GM10266 (cell line): ENCODE measurements at regions not wholly inside any gene's neighbourhood (a gene's known extent, or its start where the extent isn't known, plus 50 kb on each side); places are given as distances from the start of the nearest gene placed in this dataset.

Experiments used
- DNase-seq: peaks from one replicate; pipeline ENCODE4 v3.0.0; 2012; ENCODE audit errors: extremely low spot score
- TF ChIP-seq, protein P1 (sequence below): IDR thresholded peaks from 2 replicates; pipeline ENCODE4 v1.5.1; 2012; ENCODE audit warnings: mild to moderate bottlenecking, low read depth; ENCODE audit not compliant: control insufficient read depth, insufficient read depth; ENCODE audit errors: missing control alignments

DNA sequence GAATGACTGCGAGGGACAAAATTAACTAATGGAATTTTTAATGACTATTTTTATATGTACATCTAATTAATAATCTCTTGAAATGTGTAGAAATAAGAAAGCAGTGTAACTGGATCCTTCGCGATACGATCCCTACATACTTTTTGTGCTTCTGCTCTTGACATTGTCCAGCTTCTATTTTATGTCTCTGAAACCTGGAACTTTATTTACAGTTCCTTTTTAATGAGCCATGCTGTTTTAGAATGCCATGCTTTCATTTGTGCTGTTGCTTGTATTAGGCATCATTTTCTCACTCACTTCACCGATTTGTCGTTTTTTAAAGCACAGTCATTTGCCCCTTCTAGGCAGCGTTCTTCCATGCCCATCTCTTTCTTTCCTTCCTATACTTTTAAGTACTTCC, 301.3 kb downstream of the EDEM1 start:
- TF ChIP-seq, protein P1, sequence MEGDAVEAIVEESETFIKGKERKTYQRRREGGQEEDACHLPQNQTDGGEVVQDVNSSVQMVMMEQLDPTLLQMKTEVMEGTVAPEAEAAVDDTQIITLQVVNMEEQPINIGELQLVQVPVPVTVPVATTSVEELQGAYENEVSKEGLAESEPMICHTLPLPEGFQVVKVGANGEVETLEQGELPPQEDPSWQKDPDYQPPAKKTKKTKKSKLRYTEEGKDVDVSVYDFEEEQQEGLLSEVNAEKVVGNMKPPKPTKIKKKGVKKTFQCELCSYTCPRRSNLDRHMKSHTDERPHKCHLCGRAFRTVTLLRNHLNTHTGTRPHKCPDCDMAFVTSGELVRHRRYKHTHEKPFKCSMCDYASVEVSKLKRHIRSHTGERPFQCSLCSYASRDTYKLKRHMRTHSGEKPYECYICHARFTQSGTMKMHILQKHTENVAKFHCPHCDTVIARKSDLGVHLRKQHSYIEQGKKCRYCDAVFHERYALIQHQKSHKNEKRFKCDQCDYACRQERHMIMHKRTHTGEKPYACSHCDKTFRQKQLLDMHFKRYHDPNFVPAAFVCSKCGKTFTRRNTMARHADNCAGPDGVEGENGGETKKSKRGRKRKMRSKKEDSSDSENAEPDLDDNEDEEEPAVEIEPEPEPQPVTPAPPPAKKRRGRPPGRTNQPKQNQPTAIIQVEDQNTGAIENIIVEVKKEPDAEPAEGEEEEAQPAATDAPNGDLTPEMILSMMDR: no peak
- DNase-seq: no peak

DNA sequence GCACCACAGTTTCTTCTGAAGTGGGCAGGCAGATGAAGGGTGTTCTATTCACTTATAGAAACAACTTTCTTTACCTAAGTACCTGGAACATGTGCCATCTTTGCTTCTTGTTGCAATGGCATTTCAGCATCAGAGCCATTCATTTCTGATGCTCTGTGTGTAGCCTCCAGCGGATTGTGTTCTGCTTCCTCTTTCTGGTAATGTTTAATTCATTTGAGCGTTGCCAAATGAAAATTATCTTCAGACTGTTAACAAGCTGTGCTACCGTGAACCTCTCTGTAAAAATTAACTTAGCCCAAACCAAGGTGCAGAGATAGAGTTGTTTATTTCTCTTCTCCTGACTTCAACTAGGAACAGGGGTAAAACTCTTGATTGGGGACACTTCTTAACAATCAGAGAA, 302.0 kb downstream of the EDEM1 start:
- DNase-seq: no peak
- TF ChIP-seq, protein P1: no peak

GRCh38 chr3:5494905-5495519, 307.5 kb downstream of the EDEM1 start:
- TF ChIP-seq, protein P1: no peak
- no peak for DNase-seq

DNA sequence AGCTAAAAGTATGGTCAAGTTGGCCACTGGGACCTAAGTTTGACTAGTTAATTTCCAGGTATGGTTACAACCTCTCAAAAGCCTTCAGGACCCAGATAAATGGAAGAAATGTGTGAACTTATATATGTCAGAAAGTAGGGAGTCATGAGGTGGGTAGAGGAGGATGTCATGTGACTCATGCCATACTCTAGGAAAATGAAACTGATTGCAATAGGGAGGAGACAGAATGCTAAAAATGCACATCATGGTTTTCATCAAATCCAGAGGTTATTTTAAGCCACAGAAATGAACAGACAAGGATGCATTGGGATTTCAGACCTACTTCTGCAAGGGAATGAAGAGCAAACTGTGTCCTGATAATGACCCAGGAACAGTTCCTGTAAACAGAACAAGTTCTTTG, 310.0 kb downstream of the EDEM1 start:
- TF ChIP-seq, protein P1: no peak
- DNase-seq: no peak

DNA sequence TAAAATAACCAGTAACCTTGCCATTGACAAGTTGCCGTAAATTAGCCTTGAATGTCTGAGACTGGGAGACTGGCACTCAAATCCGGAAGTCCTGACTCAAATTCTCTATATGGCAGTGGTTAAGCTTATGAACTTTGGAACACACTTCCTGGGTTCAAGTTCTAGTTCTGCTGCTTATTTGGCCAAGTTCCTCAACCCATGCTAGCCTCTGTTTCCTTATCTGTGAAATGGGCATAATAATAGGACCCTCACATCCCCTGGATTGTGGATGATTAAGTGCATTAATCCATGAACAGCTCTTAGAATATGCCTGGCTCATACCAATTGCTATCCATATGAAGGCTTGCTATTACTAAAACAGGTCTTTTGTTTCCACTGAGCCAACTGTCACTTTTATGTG, 311.5 kb downstream of the EDEM1 start:
- no peak for DNase-seq
- TF ChIP-seq, protein P1: no peak

GRCh38 chr3:5499404-5499803, 311.9 kb downstream of the EDEM1 start:
- DNase-seq: no peak
- TF ChIP-seq, protein P1: no peak

DNA sequence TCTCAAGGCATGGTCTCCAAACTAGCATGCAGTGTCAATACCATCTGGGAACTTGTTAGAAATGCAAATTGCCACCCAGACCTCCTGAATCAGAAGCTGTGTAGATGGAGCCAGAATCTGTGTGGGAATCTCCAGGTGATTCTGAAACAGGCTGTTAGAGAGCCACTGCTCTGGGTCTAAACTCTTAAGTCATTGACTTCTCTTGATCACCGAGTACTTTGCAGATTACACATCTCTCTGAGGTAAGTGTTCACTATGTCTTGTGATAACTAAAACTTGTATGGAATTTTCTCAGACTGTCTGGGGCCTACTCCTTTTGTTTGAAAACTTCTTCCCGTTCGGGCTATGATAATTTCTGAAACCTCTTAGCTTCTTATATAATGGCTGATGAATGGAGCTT, 315.6 kb downstream of the EDEM1 start:
- TF ChIP-seq, protein P1: no peak

More for the DNA sequence above, 315.6 kb downstream of the EDEM1 start:
- no peak for DNase-seq
